Stomach (tissue), 4 donors: ENCODE measurements at regions not wholly inside any gene's neighbourhood (a gene's known extent, or its start where the extent isn't known, plus 50 kb on each side); places are given as distances from the start of the nearest gene placed in this dataset.

ENCODE experiments used
- CTCF ChIP-seq, 7 experiments: fragments of 450-650 bp in 4 of 7; fragments of 200-600 bp in 3 of 7; sonication (generic) in 3 of 7; IDR thresholded peaks; one replicate each; pipeline ENCODE4 v1.5.1; 2016 to 2019; ENCODE audit warnings: antibody characterized with exemption in 7 of 7, control low read depth in 2 of 7, mild to moderate bottlenecking in 1 of 7
- EP300 ChIP-seq: sonication (generic); formaldehyde crosslinking; IDR thresholded peaks from one replicate; pipeline ENCODE4 v1.6.1; 2017; ENCODE audit warnings: antibody characterized with exemption
- POLR2A ChIP-seq, 4 donors: fragments of 450-650 bp; IDR thresholded peaks; one replicate each; pipeline ENCODE4 v1.6.1; 2016; ENCODE audit warnings: antibody characterized with exemption in 4 of 4, control low read depth in 2 of 4, mild to moderate bottlenecking in 1 of 4, moderate library complexity in 1 of 4
- POLR2AphosphoS5 ChIP-seq, 3 donors: sonication (generic); formaldehyde crosslinking; IDR thresholded peaks; one replicate each; pipeline ENCODE4 v1.6.1; 2016; ENCODE audit warnings: antibody characterized with exemption in 3 of 3

- TF ChIP-seq CTCF (IDR thresholded peaks at IDR 0.05) (no peak), POLR2A (IDR thresholded peaks at IDR 0.05) (no peak), POLR2AphosphoS5 (IDR thresholded peaks at IDR 0.05) (no peak), EP300 (no peak)
Observed at GRCh38 chr4:89541998-89542397, 234.4 kb upstream of the GPRIN3 start.
